Loucy (cell line): ENCODE measurements at regions not wholly inside any gene's neighbourhood (a gene's known extent, or its start where the extent isn't known, plus 50 kb on each side); places are given as distances from the start of the nearest gene placed in this dataset.

ENCODE experiments used
- CTCF ChIP-seq: fragments of 200-600 bp; sonication (generic); conservative IDR thresholded peaks from 2 replicates; pipeline ENCODE4 v1.5.1; 2014; ENCODE audit warnings: mild to moderate bottlenecking, antibody characterized with exemption, low read length
- EZH2phosphoT487 ChIP-seq: fragments of 200-600 bp; IDR thresholded peaks from 2 replicates; pipeline ENCODE4 v1.6.1; 2018; ENCODE audit warnings: antibody characterized with exemption, mild to moderate bottlenecking, moderate library complexity, borderline replicate concordance

GRCh38 chr22:35482311-35482710, 58.3 kb upstream of the RASD2 start:
- TF ChIP-seq EZH2phosphoT487 = no peak
- no peak for TF ChIP-seq CTCF
